ENCODE measurements at regions not wholly inside any gene's neighbourhood (a gene's known extent, or its start where the extent isn't known, plus 50 kb on each side); places are given as distances from the start of the nearest gene placed in this dataset.

DNA sequence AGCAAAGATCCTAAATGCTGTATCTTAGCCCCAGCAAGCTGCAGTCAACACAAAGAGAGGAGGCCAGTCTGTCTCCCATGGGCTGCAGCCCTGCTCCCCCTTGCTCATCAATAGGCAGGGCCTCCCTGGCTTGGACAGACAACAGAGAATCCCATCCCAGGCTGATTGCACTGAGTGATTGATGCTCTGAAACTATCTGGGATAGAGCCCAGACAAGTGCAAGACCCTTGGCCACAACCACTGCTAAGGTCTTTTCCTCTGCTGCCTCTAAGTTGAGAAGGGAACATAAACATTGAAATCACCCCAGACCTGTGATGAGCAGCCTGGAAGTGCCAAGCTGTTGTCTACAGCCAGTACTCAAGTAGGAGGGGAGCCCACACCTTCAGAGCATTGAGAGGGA is 661.0 kb upstream of the CDH18 start:
- DNase-seq (ENCODE audit: low spot score) = no peak

DNA sequence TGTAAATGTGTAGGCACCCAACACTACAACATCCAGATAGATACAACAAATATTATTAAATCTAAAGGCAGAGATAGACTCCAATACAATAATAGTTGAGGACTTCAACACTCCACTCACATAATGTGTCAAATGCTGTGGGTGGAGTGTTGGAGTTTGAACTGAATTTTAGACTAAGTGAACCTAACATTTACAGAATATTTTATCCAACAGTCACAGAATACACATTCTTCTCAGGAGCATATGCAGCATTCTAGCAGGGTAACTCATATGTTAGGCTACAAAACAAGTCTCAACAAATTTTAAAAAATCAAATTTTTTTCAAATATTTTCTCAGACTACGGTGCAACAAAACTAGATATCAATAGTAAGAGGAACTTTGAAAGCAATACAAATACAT is 648.7 kb upstream of the CDH18 start:
- DNase-seq (ENCODE audit: low spot score) = no peak

DNA sequence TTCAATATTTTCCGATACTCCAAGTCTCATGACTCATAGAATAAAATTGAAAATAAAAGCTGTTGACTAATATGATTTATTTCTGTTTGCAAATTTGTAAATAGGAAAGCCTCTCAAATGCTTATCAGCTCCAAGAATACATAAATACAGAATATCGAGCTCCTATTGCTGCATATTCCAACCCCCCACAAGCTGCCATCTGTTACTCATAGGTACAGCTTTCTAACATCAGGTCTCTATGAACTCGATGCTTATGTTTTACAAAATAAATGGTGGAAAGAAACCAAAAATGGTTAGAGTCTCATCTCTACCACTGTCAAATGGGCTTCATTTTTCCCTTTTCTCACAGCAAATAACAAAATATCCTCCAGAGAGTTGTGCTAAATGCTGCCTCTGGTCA is 631.6 kb upstream of the CDH18 start:
- DNase-seq (ENCODE audit: low spot score) = no peak

DNA sequence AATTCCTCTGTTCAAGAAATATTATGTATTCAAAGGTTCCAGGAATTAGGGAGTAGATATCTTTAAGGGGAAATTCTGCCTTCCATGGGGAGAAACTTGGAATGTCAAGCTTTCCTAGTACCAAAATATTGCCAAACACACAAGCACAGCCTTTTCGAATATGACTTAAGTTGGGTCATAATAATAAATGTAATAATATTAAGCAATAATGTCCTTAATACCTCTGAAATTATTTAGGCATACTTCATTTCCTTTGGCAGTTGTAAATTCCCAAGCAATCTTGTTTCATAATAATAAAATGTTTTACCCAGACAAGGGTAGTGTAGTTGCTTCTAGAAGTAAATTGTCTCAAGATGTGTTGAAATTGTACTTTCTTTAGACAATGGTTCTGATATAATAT is 630.3 kb upstream of the CDH18 start:
- DNase-seq (ENCODE audit: low spot score) = no peak

DNA sequence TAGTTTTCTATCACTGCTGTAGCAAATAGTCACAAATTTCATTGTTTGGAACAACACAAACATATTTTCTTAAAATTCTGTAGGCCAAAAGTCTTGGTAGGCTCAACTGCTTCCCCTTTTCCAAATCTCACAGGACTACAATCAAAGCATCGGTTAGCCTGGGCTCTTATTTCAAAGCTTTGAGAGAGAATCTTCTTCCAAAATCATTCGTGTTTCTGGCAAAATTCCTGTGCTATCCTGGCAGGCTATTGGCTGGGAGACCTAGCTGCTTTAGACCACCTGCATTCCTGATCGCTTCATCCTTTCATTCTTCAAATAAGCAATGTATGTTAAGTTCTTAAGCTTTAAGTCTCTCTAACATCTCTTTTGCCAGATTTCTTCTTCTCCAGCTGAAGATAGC is 629.8 kb upstream of the CDH18 start:
- DNase-seq (ENCODE audit: low spot score) = no peak

DNA sequence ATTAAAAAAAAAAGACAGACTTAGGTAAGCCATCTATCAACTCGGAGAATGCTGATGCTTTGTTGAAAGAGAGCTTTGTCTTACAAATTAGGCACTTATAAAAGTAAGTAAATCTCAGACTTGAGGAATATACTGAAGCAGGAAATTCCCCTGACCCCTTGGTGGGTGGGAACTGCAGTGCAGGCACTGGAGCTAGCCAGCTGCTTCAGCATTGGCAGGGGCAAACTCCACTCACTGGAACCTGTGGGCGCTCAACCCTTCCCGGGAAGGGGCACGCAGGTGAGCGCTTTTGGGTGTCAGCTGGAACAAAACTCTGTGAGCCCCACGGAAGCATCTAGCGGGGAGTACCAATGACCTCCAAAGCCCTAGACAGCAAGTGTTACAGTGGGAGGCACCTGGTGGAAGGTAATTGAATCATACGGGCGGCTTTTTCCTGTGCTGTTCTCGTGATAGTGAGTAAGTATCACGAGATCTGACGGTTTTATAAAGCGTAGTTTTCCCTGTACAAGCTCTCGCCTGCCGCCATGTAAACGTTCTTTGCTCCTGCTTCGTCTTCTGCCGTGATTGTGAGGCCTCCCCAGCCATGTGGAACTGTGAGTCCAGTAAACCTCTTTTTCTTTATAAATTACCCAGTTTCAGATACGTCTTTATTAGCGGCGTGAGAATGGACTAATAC is 628.0 kb upstream of the CDH18 start:
- DNase-seq (ENCODE audit: low spot score) = no peak

DNA sequence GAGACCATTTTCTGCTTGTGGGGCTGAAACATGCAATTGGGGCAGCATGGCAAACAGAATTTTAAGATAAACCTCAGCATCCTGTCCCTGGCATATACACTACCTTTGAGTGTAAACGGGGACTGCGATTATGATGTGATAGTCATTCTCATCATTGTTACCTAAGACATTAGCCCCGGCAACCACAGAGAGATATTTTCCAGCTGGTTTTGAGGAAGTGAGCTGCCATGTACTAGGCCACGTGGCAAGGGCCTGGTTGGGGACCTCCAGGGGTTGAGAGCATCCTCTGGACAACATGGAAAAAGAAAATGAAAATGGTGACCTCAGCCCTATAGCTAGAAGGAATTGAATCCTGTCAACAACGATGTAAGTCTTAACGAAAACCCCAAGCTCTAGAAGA is 623.6 kb upstream of the CDH18 start:
- DNase-seq (ENCODE audit: low spot score) = no peak

DNA sequence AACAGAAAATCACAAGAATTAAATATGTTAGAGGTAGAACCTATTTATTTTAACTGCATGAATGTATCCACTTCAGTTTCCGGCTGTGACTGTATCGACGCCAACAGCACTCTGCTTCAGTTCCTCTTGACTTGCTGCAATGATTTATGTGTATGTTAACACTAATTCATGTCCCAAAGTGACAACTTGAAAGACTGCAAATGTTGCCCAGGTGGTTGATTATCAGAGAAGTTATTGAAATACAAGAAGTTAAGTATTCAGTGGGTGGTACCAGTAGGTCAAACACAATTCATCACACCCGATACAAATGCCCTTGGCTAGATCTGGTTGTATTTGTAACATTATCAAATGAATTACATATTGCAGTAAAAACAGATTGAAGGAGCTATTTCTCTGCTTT is 622.7 kb upstream of the CDH18 start:
- DNase-seq (ENCODE audit: low spot score) = no peak

DNA sequence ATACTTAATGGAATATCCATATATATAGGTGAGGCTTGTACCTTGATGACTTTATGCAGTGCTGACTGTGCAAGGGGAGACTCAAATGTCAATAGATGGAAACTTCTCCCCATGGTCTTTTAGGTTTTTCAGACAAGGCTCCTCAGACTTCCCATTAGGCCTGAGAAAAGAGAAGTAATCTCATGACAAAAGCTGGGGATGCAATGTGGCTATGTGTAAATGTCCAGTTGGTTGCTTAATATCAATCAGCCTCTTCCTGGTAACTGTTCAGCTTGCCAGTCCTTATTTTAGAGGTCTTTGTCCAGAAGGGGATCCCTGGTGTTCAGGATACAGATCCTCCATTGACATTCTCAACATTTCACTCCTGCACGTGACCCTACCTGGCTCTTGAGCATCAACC is 621.1 kb upstream of the CDH18 start:
- no peak for DNase-seq (ENCODE audit: low spot score)

DNA sequence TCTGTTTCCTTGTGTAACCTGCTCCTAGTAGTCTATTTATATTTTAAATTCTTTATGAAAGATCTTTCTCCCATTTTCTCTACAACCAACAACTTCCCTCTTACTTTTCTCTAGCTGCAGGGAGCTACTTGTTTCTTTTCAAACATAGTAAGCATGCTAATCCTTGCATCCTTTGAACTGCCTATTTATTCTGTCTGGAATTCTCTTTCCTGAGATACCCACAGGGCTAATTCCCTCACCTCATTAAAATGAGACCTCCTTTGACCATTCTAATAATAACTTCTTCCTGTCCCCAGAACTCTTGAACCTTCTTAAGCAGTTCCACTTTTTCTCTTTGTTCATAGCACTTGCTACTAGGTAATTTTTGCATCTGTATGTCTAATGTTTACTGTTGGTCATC is 620.6 kb upstream of the CDH18 start:
- DNase-seq (ENCODE audit: low spot score) = no peak

DNA sequence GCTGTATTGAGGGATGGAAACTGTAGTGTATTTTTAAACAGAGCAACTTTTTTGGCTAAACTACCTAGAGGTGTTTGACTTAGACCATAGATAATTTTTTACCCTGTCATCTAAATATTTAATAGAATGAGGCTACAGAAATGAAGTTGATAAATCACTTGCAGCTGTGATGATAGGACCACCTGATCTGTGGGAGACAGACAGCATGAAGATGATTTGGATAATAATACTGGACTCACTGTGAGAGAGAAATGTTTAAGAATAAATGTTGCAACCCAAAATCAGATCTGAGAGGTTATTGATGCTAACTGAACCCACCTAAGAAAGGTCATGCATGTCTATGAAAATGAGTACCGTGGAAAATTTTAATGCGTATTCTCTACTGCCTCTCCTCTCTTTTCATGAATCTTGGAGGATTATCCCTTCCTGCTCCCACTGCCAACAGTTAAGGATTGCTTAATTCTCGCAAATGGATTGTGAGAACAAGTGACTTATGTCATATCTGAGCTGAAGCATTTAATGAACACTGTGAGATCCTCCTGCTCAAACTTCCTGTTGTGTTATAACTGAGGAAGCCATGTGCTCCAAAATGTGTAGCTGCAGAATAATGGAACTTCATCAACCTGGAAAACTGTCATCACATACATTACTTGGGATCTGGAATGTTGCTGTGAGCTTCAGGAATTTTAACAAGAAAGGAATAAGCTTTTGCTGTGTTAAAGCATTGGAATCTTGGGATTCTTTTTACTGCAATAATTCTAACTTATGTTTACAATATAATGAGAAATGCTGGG is 617.9 kb upstream of the CDH18 start:
- DNase-seq (ENCODE audit: low spot score) = no peak

DNA sequence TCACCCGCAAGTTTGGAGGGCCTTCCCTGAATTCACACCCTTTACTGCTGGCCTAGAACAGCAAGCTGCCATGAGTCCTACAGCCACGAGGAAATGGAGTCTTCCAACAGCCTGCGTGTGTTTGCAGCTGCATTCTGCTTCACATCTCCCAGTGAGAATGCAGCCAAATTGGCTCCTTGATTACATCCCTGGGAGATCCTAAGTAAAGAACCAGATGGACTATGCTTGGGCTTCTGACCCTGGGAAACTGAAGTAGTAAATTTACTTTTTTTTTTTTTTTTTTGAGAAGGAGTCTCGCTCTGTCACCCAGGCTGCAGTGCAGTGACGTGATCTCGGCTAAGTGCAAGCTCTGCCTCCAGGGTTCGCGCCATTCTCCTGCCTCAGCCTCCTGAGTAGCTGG is 617.0 kb upstream of the CDH18 start:
- DNase-seq (ENCODE audit: low spot score) = no peak

DNA sequence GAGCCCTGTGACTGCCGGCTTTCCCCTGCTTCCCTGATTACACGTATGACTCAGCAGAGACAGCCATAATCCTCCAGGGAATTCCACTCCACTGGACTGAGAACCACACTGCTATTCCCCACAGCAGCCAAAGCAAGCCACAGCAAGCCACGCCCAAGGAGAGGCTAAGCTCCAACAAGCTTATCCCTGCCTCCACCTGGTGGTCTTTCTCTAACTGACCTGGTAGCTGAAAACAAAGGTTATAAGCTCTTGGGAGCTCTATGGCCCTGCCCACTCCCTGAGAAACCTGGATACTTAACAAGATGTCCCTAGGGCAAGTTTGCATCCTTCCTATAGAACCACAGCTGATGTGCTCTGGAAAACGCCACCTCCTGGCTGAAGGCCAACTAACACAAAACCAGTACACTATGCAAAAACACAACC is 613.7 kb upstream of the CDH18 start:
- DNase-seq (ENCODE audit: low spot score) = no peak

DNA sequence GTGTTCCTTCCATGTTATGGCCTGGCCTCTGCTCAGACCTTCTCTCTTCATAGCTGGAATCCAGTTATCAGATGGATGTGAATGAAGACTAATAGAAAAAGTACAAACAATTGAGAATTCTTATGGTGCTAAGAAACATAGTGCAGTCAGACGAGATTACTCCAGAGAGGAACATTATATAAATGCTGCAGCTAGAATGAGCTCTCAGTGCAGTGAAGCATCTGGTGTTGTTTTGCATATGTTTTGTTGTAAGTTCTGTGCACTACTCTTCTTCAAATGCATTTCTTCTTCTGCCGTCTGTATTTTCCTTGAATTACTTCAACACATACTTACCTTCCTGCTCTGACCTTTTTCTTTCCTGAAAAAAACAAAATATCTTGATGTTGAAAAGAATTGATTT is 602.4 kb upstream of the CDH18 start:
- no peak for DNase-seq (ENCODE audit: low spot score)

DNA sequence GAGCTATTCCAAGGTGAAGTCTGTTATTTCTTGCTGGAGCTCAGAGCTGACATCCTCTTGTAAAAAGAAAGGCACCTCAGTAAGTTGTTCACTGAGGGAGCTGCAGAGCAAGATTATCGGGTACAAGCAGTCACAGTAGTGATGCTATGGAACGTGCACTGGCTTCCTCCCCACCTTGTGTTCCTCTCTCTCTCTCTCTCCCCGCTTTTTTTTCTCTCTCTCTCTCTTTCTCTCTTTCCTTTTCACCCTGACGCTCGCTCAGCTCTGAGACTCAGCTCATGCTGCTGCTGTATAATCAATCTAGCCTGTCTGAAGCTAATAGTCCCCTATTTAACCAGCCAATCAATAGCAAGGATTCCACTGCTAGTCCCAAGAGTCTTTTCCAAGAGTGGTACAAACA is 587.6 kb upstream of the CDH18 start:
- no peak for DNase-seq (ENCODE audit: low spot score)

DNA sequence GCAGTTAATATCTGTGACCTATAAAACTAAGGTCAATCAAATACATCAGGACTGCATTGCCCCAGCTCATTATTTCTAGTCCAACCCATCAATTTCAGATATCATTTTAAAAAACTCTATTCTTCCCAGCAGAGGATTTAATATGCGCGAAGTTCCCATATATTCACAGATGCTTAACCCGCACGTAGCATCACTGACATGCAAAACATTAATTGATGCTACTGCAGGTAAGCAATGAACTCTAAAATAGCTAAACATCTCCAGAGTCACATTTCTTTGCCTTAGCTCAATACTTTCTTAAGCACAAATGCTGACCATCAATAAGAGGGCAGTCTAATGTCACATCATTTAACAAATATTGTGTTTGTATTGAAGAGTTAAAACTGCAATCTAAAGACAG is 586.6 kb upstream of the CDH18 start:
- no peak for DNase-seq (ENCODE audit: low spot score)

DNA sequence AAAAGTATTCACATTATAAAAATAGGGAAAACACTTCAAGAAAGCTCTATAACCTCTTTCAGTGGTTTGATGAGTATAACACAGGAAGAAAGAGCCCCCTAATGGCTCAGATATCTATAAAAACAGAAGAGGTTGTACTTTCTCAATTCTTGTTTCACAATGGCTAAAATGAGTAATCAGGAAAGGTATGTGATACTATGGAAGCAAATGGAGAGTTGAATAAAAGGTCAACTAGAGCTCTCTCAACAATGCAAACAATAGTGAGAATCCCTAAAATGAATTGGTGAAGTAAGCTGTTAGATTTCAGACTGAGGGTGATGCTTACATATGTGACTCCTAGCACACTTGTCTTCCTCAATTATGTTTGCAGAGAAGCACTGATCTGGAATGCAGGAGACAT is 584.6 kb upstream of the CDH18 start:
- DNase-seq (ENCODE audit: low spot score) = no peak

DNA sequence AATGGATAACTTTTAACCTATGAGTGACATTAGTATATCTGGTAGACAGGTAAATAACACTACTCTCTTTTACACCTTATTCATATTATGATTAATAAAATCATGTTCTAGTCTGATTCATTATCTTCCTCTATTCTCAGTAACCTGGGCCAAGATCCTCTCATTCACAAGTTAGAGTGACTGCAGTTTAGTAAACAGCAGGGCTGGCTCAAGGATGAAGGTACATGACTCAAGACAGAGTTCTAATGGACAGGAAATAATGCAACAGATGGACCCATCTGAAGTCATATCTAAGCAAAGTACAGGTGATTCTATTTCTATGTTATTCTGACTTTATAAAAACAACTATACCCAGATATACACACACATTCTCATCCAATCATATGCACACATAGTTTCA is 582.5 kb upstream of the CDH18 start:
- DNase-seq (ENCODE audit: low spot score) = no peak

DNA sequence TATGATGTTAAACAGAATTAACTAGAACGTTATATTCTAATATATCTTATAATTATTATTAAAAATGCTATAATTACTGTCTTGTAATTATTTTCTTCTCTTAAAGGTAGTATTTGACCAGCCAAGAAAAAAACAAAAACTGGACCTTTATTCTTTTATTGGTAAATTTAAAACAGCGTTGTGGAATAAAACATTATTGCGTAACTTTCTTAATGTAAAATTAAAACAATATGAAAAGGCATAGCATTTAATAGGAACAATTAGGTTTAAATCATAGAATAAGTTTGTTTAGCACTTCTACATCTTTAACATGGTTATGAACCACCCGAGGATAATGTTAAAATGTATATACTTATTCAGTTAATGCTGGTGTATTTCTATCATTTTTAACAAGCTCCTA is 574.5 kb upstream of the CDH18 start:
- DNase-seq (ENCODE audit: low spot score) = no peak

DNA sequence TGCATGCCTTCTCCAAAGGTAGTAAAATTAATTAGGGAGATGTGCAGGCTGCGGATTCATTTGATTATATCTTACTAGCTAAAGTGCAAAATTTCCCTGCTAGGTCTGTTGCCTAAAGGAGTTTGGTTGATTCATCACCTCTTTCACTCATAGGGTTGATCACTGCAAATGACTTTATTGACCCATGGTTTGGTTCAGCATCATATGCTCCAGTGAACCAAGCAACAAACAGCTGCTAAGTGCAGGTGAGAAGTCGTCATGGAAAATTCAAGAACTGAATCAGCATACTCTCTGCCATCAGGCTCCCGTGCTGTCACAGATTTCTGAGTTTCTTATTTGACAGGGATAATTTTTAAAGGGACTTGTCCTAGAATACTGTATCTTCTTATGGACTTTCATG is 571.8 kb upstream of the CDH18 start:
- DNase-seq (ENCODE audit: low spot score) = no peak

DNA sequence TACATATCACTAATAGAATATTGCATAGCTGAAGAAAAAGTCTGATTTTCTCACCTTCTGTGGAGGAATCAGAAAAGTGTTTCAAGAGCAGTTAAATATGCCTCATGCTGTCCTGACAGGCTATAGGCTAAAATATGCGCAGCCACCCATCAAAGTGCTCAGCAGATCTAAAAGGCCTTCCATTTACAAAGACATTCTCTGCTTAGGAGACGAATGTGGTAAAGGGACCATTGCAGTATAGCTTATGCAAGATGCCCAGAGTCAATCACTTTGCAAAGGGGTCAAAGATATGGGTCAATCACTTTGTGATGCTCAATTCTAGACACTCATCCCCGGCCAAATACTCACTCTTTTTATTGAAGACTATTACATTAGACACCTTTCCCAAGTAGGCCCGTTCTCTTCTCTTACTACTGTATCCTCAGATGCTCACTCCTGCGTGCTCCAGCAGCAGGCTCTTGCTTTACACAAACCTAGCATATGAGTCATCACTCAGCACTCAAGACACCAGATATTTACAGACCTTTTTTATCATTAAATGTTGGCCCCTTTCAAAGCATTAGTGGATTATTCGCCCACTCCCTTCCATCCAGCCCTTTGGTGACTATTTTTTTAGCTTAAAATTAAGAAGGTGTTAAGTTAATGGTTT is 568.2 kb upstream of the CDH18 start:
- no peak for DNase-seq (ENCODE audit: low spot score)

DNA sequence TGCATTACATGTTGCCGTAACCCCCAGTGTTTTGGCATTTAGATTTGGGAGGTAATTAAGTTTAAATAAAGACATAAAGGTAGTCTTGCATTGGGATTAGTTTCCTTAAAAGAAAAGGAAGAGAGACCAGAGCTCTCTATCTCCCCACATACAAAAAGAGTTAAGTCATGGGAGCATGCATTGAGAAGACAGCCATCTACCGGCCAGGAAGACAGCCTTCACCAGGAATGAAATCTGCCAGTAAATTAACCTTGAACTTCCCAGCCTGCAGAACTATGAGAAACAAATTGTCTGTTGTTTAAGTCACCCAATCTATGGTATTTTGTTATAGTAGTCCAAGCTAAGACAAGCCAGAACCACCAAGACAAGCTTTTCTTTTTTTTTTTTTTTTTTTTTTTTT is 567.0 kb upstream of the CDH18 start:
- no peak for DNase-seq (ENCODE audit: low spot score)

DNA sequence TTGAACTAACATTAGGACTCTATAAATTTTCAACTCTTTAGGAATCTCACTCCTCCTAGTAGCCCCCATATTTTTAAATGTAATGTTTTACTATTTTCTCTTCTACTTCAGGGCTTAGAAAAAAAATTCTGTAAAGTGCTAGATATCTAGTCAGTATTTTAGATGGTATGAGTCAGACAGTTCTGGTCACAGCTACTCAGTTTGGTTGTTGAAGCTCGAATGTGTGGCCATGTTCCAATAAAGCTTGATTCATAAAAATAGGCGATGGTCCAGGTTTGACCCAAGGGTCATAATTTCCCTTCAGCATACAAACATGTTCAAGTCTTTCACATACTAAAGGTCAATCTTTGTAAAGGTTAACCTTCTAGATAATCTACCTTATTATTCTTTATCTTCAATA is 566.0 kb upstream of the CDH18 start:
- DNase-seq (ENCODE audit: low spot score) = no peak
